ENCODE measurements at regions not wholly inside any gene's neighbourhood (a gene's known extent, or its start where the extent isn't known, plus 50 kb on each side); places are given as distances from the start of the nearest gene placed in this dataset.

GRCh38 chr12:66829660-66830325, 150.9 kb upstream of the GRIP1 start:
- H3K4me1 ChIP-seq = peaks cover 0 to 26% (median 18%) of the 10 kb centered on the region in 10 experiments; a peak in 17 of 20 replicates
- H3K27me3 ChIP-seq = no peaks in the 10 kb centered on the region
- H3K9ac ChIP-seq = no peak overlapping the region
- no peak for TF ChIP-seq Cebpa-rat (IDR thresholded peaks at IDR 0.05)
- H3K27ac ChIP-seq = 0 out of 22 replicates have a peak overlapping the region, but pooled peaks of 1 of the 11 experiments have one; percentile 3
- no peaks in the 10 kb centered on the region for H4K20me1 ChIP-seq
- peak overlapping the region in 9 of 11 experiments; percentile 34 to 71 (median 59); a peak in 18 of 22 replicates for H3K4me2 ChIP-seq
- no peaks in the 10 kb centered on the region for H3K36me3 ChIP-seq
- peaks cover 0 to 6% (median 0%) of the 10 kb centered on the region in 11 experiments; a peak in 2 of 22 replicates for H3K9me3 ChIP-seq (replicated peaks in 1 of 11)
- H3K4me3 ChIP-seq = no peak overlapping the region

GRCh38 chr12:66831495-66831894, 152.6 kb upstream of the GRIP1 start:
- Histone ChIP-seq H3K27ac (no peak overlapping the region), H3K9ac (no peak overlapping the region), H3K4me3 (no peak overlapping the region), H3K27me3 (no peaks in the 10 kb centered on the region), H3K4me2 (no peak overlapping the region), H4K20me1 (no peaks in the 10 kb centered on the region), H3K9me3 (replicated peaks in 1 of 11) (no peaks in the 10 kb centered on the region), H3K4me1 (peaks cover 0 to 26% (median 18%) of the 10 kb centered on the region in 10 experiments; a peak in 17 of 20 replicates), H3K36me3 (no peaks in the 10 kb centered on the region)
- TF ChIP-seq Cebpa-rat (IDR thresholded peaks at IDR 0.05) = no peak

GRCh38 chr12:66832997-66833396, 154.1 kb upstream of the GRIP1 start:
- Histone ChIP-seq H3K9me3 (replicated peaks in 1 of 11) (no peaks in the 10 kb centered on the region), H3K4me1 (peaks cover 0 to 23% (median 18%) of the 10 kb centered on the region in 10 experiments; a peak in 17 of 20 replicates), H3K9ac (no peak overlapping the region), H3K27ac (no peak overlapping the region), H3K4me2 (no peak overlapping the region), H3K4me3 (no peak overlapping the region), H3K27me3 (no peaks in the 10 kb centered on the region), H4K20me1 (no peaks in the 10 kb centered on the region), H3K36me3 (no peaks in the 10 kb centered on the region)
- no peak for TF ChIP-seq Cebpa-rat (IDR thresholded peaks at IDR 0.05)

GRCh38 chr12:66836623-66837310, 157.9 kb upstream of the GRIP1 start:
- no peaks in the 10 kb centered on the region for H3K27me3 ChIP-seq
- H3K4me1 ChIP-seq = no peaks in the 10 kb centered on the region
- no peaks in the 10 kb centered on the region for H4K20me1 ChIP-seq
- H3K9me3 ChIP-seq (replicated peaks in 1 of 11) = no peaks in the 10 kb centered on the region
- H3K36me3 ChIP-seq = no peaks in the 10 kb centered on the region
- no peak overlapping the region for H3K4me3 ChIP-seq
- no peak overlapping the region for H3K4me2 ChIP-seq
- no peak overlapping the region for H3K27ac ChIP-seq
- no peak overlapping the region for H3K9ac ChIP-seq
- TF ChIP-seq Cebpa-rat (IDR thresholded peaks at IDR 0.05) = no peak

GRCh38 chr12:66837311-66837627, 158.4 kb upstream of the GRIP1 start:
- TF ChIP-seq Cebpa-rat (IDR thresholded peaks at IDR 0.05) = no peak
- Histone ChIP-seq H3K27me3 (no peaks in the 10 kb centered on the region), H3K4me2 (no peak overlapping the region), H4K20me1 (no peaks in the 10 kb centered on the region), H3K9ac (no peak overlapping the region), H3K4me3 (no peak overlapping the region), H3K36me3 (no peaks in the 10 kb centered on the region), H3K4me1 (no peaks in the 10 kb centered on the region), H3K9me3 (replicated peaks in 1 of 11) (no peaks in the 10 kb centered on the region), H3K27ac (no peak overlapping the region)

GRCh38 chr12:66838366-66838765, 159.5 kb upstream of the GRIP1 start:
- no peaks in the 10 kb centered on the region for H3K27me3 ChIP-seq
- H3K4me2 ChIP-seq = no peak overlapping the region
- H3K9ac ChIP-seq = no peak overlapping the region
- H3K36me3 ChIP-seq = no peaks in the 10 kb centered on the region
- no peak overlapping the region for H3K4me3 ChIP-seq
- H3K9me3 ChIP-seq (replicated peaks in 1 of 11) = no peaks in the 10 kb centered on the region
- TF ChIP-seq Cebpa-rat (IDR thresholded peaks at IDR 0.05) = no peak
- H3K27ac ChIP-seq = no peak overlapping the region
- no peaks in the 10 kb centered on the region for H3K4me1 ChIP-seq
- H4K20me1 ChIP-seq = no peaks in the 10 kb centered on the region

GRCh38 chr12:66848967-66849366, 170.1 kb upstream of the GRIP1 start:
- H4K20me1 ChIP-seq = 0 out of 22 replicates have a peak, but pooled peaks cover 0 to 3% (median 0%) of the 10 kb centered on the region in 11 experiments

GRCh38 chr12:66851134-66851533, 172.3 kb upstream of the GRIP1 start:
- H3K4me3 ChIP-seq = no peak overlapping the region
- H3K36me3 ChIP-seq = no peaks in the 10 kb centered on the region
- no peaks in the 10 kb centered on the region for H3K9me3 ChIP-seq (replicated peaks in 1 of 11)
- 0 out of 22 replicates have a peak, but pooled peaks cover 0 to 3% (median 0%) of the 10 kb centered on the region in 11 experiments for H4K20me1 ChIP-seq
- peak overlapping the region in 2 of 11 experiments; percentile 6 to 17; a peak in 1 of 22 replicates for H3K4me2 ChIP-seq
- H3K27ac ChIP-seq = no peak overlapping the region
- peaks cover 0 to 13% (median 0%) of the 10 kb centered on the region in 10 experiments; a peak in 3 of 20 replicates for H3K4me1 ChIP-seq
- no peak overlapping the region for H3K9ac ChIP-seq
- no peak for TF ChIP-seq Cebpa-rat (IDR thresholded peaks at IDR 0.05)
- H3K27me3 ChIP-seq = no peaks in the 10 kb centered on the region

More at GRCh38 chr12:66848967-66849366, 170.1 kb upstream of the GRIP1 start:
- Histone ChIP-seq H3K27me3 (no peaks in the 10 kb centered on the region), H3K4me1 (peaks cover 0 to 13% (median 0%) of the 10 kb centered on the region in 10 experiments; a peak in 3 of 20 replicates), H3K9me3 (replicated peaks in 1 of 11) (no peaks in the 10 kb centered on the region), H3K36me3 (no peaks in the 10 kb centered on the region), H3K4me3 (no peak overlapping the region), H3K9ac (no peak overlapping the region), H3K4me2 (no peak overlapping the region), H3K27ac (no peak overlapping the region)
- TF ChIP-seq Cebpa-rat (IDR thresholded peaks at IDR 0.05) = no peak

GRCh38 chr12:66852091-66852490, 173.2 kb upstream of the GRIP1 start:
- TF ChIP-seq Cebpa-rat (IDR thresholded peaks at IDR 0.05) = no peak
- Histone ChIP-seq H3K27ac (no peak overlapping the region), H3K9ac (no peak overlapping the region), H3K4me1 (peaks cover 0 to 7% (median 0%) of the 10 kb centered on the region in 10 experiments; a peak in 3 of 20 replicates), H3K9me3 (replicated peaks in 1 of 11) (no peaks in the 10 kb centered on the region), H3K4me2 (no peak overlapping the region), H3K36me3 (no peaks in the 10 kb centered on the region), H4K20me1 (0 out of 22 replicates have a peak, but pooled peaks cover 0 to 3% (median 0%) of the 10 kb centered on the region in 11 experiments), H3K4me3 (no peak overlapping the region), H3K27me3 (no peaks in the 10 kb centered on the region)
